DND-41 (cell line): ENCODE measurements at regions not wholly inside any gene's neighbourhood (a gene's known extent, or its start where the extent isn't known, plus 50 kb on each side); places are given as distances from the start of the nearest gene placed in this dataset.

Experiments
- ATAC-seq: fragments of 200-7000 bp; cut with Tn5 transposase; 3 replicates; pipeline ENCODE4 v1.9.1; 2021; ENCODE audit warnings: low read depth; ENCODE audit not compliant: insufficient read depth
- DNase-seq: peaks from one replicate; pipeline ENCODE4 v3.0.0-alpha.2; 2020
- H2AFZ ChIP-seq: 2 replicates; pipeline ENCODE4 v1.6.0; 2012; ENCODE audit warnings: low read depth, low read length
- H3K27ac ChIP-seq: 2 replicates; pipeline ENCODE4 v1.5.1; 2012; ENCODE audit warnings: low read length, inconsistent platforms
- H3K27me3 ChIP-seq: fragments of 200-600 bp; sonication (generic); 2 replicates; pipeline ENCODE4 v1.6.0; 2012; ENCODE audit warnings: low read length, mild to moderate bottlenecking, inconsistent platforms; ENCODE audit not compliant: insufficient read depth, poor library complexity
- H3K36me3 ChIP-seq: 2 replicates; pipeline ENCODE4 v1.5.1; 2012; ENCODE audit warnings: low read length, inconsistent platforms; ENCODE audit not compliant: insufficient read depth
- H3K4me1 ChIP-seq: 2 replicates; pipeline ENCODE4 v1.5.1; 2012; ENCODE audit warnings: mild to moderate bottlenecking, low read length; ENCODE audit not compliant: insufficient read depth
- H3K4me2 ChIP-seq: 2 replicates; pipeline ENCODE4 v1.6.0; 2012; ENCODE audit warnings: mild to moderate bottlenecking, moderate library complexity, low read length, inconsistent platforms; ENCODE audit not compliant: insufficient read depth
- H3K4me3 ChIP-seq, 2 experiments: fragments of 200-600 bp in 1 of 2; shearing (Covaris generic) in 1 of 2; 2 replicates each; pipeline ENCODE4 v1.5.1; 2012 to 2016; ENCODE audit warnings: inconsistent platforms in 2 of 2, low read length in 2 of 2, mild to moderate bottlenecking in 2 of 2, low read depth in 1 of 2, moderate library complexity in 1 of 2
- H3K79me2 ChIP-seq: 2 replicates; pipeline ENCODE4 v1.6.0; 2012; ENCODE audit warnings: low read length, inconsistent platforms; ENCODE audit not compliant: insufficient read depth
- H3K9ac ChIP-seq: 2 replicates; pipeline ENCODE4 v1.6.0; 2012; ENCODE audit warnings: low read depth, mild to moderate bottlenecking, inconsistent platforms, low read length, moderate library complexity
- H3K9me3 ChIP-seq: 2 replicates; pipeline ENCODE4 v1.5.1; 2012; ENCODE audit warnings: low read length, moderate library complexity, mild to moderate bottlenecking, inconsistent platforms; ENCODE audit not compliant: insufficient read depth, severe bottlenecking
- H4K20me1 ChIP-seq: 2 replicates; pipeline ENCODE4 v1.6.0; 2012; ENCODE audit warnings: low read length; ENCODE audit not compliant: insufficient read depth
- CTCF ChIP-seq: IDR thresholded peaks from 2 replicates; pipeline ENCODE4 v1.5.1; 2012; ENCODE audit warnings: borderline replicate concordance, low read length, moderate library complexity, mild to moderate bottlenecking; ENCODE audit not compliant: poor library complexity, severe bottlenecking; ENCODE audit errors: extremely low read depth
- EZH2 ChIP-seq: IDR thresholded peaks from 3 replicates; pipeline ENCODE4 v1.6.1; 2012; ENCODE audit warnings: borderline replicate concordance, low read depth, mild to moderate bottlenecking, moderate library complexity, low read length, inconsistent platforms; ENCODE audit not compliant: severe bottlenecking

DNA sequence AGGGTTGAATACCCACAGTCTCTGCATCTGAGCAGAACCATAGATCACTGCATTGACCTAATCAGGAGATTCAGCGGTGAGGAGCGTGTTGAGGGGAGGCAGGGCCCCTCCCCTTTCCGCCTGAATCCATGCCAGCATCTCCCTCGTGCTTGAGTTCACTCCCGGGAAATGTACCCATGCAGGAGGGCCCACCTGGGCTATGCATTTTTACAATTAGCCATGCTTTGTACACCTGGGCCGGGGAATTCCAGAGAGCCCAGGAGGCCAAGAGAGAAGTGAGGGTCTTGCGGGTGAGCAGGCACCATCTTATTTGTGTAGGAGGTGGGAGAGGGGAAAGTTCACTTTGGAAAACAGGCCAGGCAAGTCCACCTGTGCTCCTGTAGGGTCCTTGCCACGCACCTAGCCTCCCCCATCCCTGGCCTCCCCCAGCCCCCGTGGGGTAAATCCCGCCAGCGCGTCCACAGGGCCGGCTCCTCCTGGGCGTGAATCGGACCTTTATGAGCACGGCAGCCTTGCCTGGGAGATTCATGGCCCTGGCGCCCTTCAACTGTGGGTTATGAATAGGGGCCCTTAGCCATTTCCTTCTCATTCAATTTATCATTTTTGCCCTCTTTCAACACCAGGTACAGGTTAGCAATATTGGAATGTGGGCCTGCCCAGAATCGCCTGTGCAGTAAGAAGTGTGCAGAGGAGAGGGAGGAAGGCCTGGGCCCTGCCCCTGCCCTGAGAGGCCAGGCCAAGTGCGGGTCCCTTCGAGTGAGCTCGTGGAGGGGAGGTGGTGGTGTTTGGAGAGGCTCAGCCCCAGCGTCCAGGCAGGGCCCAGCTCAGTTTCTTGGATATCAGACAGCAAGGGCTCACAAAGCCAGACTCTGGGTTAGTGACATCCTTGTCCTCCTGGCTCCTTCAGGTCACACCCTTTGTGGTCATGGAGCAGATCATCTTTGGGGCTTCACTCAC lies 84.4 kb upstream of the ACTRT2 start:
- no peak for ATAC-seq
- H3K36me3 ChIP-seq: no peaks in the 10 kb centered on the region
- peaks cover 9% of the 10 kb centered on the region for H3K9me3 ChIP-seq
- H2AFZ ChIP-seq: no peak overlapping the region
- H3K4me2 ChIP-seq: no peak overlapping the region
- H3K4me3 ChIP-seq: no peak overlapping the region
- no peak for DNase-seq
- TF ChIP-seq EZH2 (no peak), CTCF (no peak)
- H3K27ac ChIP-seq: no peak overlapping the region
- no peaks in the 10 kb centered on the region for H4K20me1 ChIP-seq
- H3K9ac ChIP-seq: no peak overlapping the region
- no peaks in the 10 kb centered on the region for H3K27me3 ChIP-seq
- H3K4me1 ChIP-seq: no peaks in the 10 kb centered on the region
- no peaks in the 10 kb centered on the region for H3K79me2 ChIP-seq

- H3K4me3 ChIP-seq: no peak overlapping the region
- no peak overlapping the region for H3K27ac ChIP-seq
- H3K9me3 ChIP-seq: peaks cover 9% of the 10 kb centered on the region
- no peak overlapping the region for H2AFZ ChIP-seq
- TF ChIP-seq EZH2: no peak
- no peak for TF ChIP-seq CTCF
- H3K9ac ChIP-seq: no peak overlapping the region
- no peaks in the 10 kb centered on the region for H3K79me2 ChIP-seq
- H3K27me3 ChIP-seq: no peaks in the 10 kb centered on the region
- no peak overlapping the region for H3K4me2 ChIP-seq
- H3K36me3 ChIP-seq: no peaks in the 10 kb centered on the region
- no peaks in the 10 kb centered on the region for H4K20me1 ChIP-seq
- no peaks in the 10 kb centered on the region for H3K4me1 ChIP-seq
- ATAC-seq: no peak
- DNase-seq: no peak
Observed at GRCh38 chr1:2937805-2938204, 83.5 kb upstream of the ACTRT2 start.

GRCh38 chr1:2939041-2939552 lies 82.2 kb upstream of the ACTRT2 start:
- peaks cover 9% of the 10 kb centered on the region for H3K9me3 ChIP-seq
- TF ChIP-seq EZH2: no peak
- H3K4me1 ChIP-seq: no peaks in the 10 kb centered on the region
- ATAC-seq (no peak), DNase-seq (no peak)
- H3K9ac ChIP-seq: no peak overlapping the region
- no peak overlapping the region for H3K4me3 ChIP-seq
- no peaks in the 10 kb centered on the region for H4K20me1 ChIP-seq
- no peak overlapping the region for H3K27ac ChIP-seq
- no peaks in the 10 kb centered on the region for H3K36me3 ChIP-seq
- no peak overlapping the region for H3K4me2 ChIP-seq
- no peak overlapping the region for H2AFZ ChIP-seq
- H3K27me3 ChIP-seq: no peaks in the 10 kb centered on the region
- no peaks in the 10 kb centered on the region for H3K79me2 ChIP-seq

GRCh38 chr1:2940178-2940577 lies 81.1 kb upstream of the ACTRT2 start:
- Histone ChIP-seq H3K79me2 (no peaks in the 10 kb centered on the region), H3K9ac (no peak overlapping the region), H3K4me1 (no peaks in the 10 kb centered on the region), H3K27me3 (no peaks in the 10 kb centered on the region), H2AFZ (no peak overlapping the region), H3K27ac (no peak overlapping the region), H4K20me1 (no peaks in the 10 kb centered on the region), H3K4me3 (no peak overlapping the region), H3K9me3 (peaks cover 13% of the 10 kb centered on the region), H3K36me3 (no peaks in the 10 kb centered on the region), H3K4me2 (no peak overlapping the region)
- no peak for ATAC-seq
- DNase-seq: no peak
- TF ChIP-seq EZH2: no peak
- no peak for TF ChIP-seq CTCF
